ENCODE measurements at regions not wholly inside any gene's neighbourhood (a gene's known extent, or its start where the extent isn't known, plus 50 kb on each side); places are given as distances from the start of the nearest gene placed in this dataset.

DNA sequence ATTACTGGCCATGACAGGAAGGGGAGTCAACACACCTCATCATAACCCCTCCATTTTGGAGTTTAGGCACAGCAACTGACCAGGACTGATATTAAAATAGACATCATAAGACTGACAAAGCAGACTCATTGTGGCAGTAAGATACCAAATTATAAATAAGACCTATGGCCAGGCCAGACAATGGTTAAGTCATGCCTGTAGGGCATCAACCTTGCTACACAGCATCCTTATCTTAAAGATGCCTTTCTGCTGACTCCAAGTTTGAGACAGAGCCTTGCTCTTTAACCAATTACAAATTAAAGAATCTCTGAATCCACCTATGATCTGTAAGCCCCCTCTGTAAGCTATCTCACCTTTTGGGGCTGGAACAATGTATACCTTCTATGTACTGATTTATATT is 65.5 kb downstream of the VCX2 start:
- Mint-ChIP-seq H3K27me3 (no peaks in the 10 kb centered on the region), H3K9me3 (peaks cover 18% of the 10 kb centered on the region), H3K4me3 (no peak overlapping the region), H3K4me1 (ENCODE audit: low read depth) (no peaks in the 10 kb centered on the region), H3K36me3 (ENCODE audit: low read depth) (no peaks in the 10 kb centered on the region), H3K27ac (no peak overlapping the region)
- no peak for DNase-seq

DNA sequence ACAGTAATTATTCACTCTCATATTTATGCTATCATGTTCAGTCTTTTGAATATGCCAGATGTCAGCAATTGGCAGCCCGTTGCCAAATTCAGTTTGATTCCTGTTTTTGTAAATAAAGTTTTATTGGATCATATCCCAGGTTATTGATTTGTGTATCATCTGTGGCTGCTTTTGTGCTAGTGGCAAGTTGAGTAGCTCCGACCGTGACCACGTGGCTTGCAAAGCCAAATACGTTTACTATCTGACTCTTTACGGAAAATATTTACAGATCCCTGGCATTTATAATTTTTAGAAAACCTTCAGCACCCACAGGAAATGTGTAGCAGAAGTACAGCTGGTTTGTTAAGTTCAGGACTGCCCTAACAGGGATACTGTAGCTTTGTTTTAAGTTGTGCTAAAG is 67.4 kb downstream of the VCX2 start:
- H3K27me3 Mint-ChIP-seq, result no peaks in the 10 kb centered on the region

GRCh38 chrX:8091510-8091909 is 79.6 kb downstream of the VCX2 start:
- H3K4me1 Mint-ChIP-seq (ENCODE audit: low read depth), result no peaks in the 10 kb centered on the region
- no peak overlapping the region for H3K4me3 Mint-ChIP-seq
- no peaks in the 10 kb centered on the region for H3K36me3 Mint-ChIP-seq (ENCODE audit: low read depth)
- DNase-seq, result no peak
- no peaks in the 10 kb centered on the region for H3K9me3 Mint-ChIP-seq
- H3K27ac Mint-ChIP-seq, result no peak overlapping the region
- no peaks in the 10 kb centered on the region for H3K27me3 Mint-ChIP-seq

More for the DNA sequence above, 67.4 kb downstream of the VCX2 start:
- peaks cover 1% of the 10 kb centered on the region for H3K4me1 Mint-ChIP-seq (ENCODE audit: low read depth)
- H3K9me3 Mint-ChIP-seq, result peaks cover 16% of the 10 kb centered on the region
- no peaks in the 10 kb centered on the region for H3K36me3 Mint-ChIP-seq (ENCODE audit: low read depth)
- no peak for DNase-seq
- no peak overlapping the region for H3K27ac Mint-ChIP-seq
- no peak overlapping the region for H3K4me3 Mint-ChIP-seq

DNA sequence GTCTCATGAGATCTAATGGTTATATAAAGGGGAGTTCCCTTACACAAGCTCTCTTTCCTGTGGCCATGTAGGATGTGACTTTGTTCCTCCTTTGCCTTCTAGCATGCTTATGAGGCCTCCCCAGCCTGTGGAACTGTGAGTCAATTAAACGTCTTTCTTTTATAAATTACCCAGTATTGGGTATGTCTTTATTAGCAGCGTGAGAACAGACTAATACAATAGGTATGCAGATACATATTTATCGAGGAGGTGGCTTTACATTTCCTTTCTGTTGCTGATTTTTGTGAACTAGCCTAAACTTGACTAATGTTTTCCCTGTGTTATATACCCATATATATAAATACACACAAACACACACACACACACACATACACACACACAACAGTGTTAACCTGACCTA is 80.2 kb downstream of the VCX2 start:
- H3K4me1 Mint-ChIP-seq (ENCODE audit: low read depth), result no peaks in the 10 kb centered on the region
- H3K9me3 Mint-ChIP-seq, result no peaks in the 10 kb centered on the region
- H3K27me3 Mint-ChIP-seq, result no peaks in the 10 kb centered on the region
- no peaks in the 10 kb centered on the region for H3K36me3 Mint-ChIP-seq (ENCODE audit: low read depth)
- no peak for DNase-seq
- no peak overlapping the region for H3K4me3 Mint-ChIP-seq
- H3K27ac Mint-ChIP-seq, result no peak overlapping the region

- DNase-seq, result no peak
- H3K36me3 Mint-ChIP-seq (ENCODE audit: low read depth), result no peaks in the 10 kb centered on the region
Measured at GRCh38 chrX:8090482-8090881, 80.6 kb downstream of the VCX2 start.

GRCh38 chrX:8089141-8089540 is 81.9 kb downstream of the VCX2 start:
- Mint-ChIP-seq H3K9me3 (no peaks in the 10 kb centered on the region), H3K27me3 (no peaks in the 10 kb centered on the region)

More at GRCh38 chrX:8090482-8090881, 80.6 kb downstream of the VCX2 start:
- Mint-ChIP-seq H3K27ac (no peak overlapping the region), H3K4me3 (no peak overlapping the region), H3K9me3 (no peaks in the 10 kb centered on the region), H3K27me3 (no peaks in the 10 kb centered on the region), H3K4me1 (ENCODE audit: low read depth) (no peaks in the 10 kb centered on the region)

DNA sequence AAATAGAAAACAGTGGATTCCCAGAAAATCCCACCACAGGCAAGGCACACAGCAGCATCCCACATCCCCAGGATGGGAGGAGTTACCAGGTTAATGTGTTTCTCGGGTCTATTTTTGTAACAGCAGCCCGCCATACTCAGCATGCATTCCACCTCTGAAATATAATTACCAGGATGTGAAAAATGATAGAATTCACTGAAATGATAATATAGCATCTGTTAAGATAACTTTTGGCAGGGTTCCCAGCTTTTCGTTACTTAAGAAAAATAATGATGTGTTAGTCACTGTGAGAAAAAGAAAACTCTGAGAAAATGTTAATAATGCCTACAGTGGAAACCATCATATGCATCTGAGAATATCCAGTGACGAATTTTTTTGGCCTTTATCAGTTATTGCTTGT is 87.1 kb downstream of the VCX2 start:
- H3K27me3 Mint-ChIP-seq, result peaks cover 3% of the 10 kb centered on the region
- DNase-seq, result no peak
- no peak overlapping the region for H3K27ac Mint-ChIP-seq
- no peak overlapping the region for H3K4me3 Mint-ChIP-seq
- H3K4me1 Mint-ChIP-seq (ENCODE audit: low read depth), result no peaks in the 10 kb centered on the region
- no peaks in the 10 kb centered on the region for H3K9me3 Mint-ChIP-seq
- no peaks in the 10 kb centered on the region for H3K36me3 Mint-ChIP-seq (ENCODE audit: low read depth)

More at GRCh38 chrX:8089141-8089540, 81.9 kb downstream of the VCX2 start:
- no peak overlapping the region for H3K4me3 Mint-ChIP-seq
- H3K27ac Mint-ChIP-seq, result no peak overlapping the region
- DNase-seq, result no peak
- H3K4me1 Mint-ChIP-seq (ENCODE audit: low read depth), result no peaks in the 10 kb centered on the region
- H3K36me3 Mint-ChIP-seq (ENCODE audit: low read depth), result no peaks in the 10 kb centered on the region

GRCh38 chrX:8083286-8083685 is 87.8 kb downstream of the VCX2 start:
- DNase-seq, result no peak
- no peak overlapping the region for H3K4me3 Mint-ChIP-seq
- no peak overlapping the region for H3K27ac Mint-ChIP-seq
- H3K36me3 Mint-ChIP-seq (ENCODE audit: low read depth), result no peaks in the 10 kb centered on the region
- no peaks in the 10 kb centered on the region for H3K9me3 Mint-ChIP-seq
- peaks cover 3% of the 10 kb centered on the region for H3K27me3 Mint-ChIP-seq
- H3K4me1 Mint-ChIP-seq (ENCODE audit: low read depth), result no peaks in the 10 kb centered on the region

DNA sequence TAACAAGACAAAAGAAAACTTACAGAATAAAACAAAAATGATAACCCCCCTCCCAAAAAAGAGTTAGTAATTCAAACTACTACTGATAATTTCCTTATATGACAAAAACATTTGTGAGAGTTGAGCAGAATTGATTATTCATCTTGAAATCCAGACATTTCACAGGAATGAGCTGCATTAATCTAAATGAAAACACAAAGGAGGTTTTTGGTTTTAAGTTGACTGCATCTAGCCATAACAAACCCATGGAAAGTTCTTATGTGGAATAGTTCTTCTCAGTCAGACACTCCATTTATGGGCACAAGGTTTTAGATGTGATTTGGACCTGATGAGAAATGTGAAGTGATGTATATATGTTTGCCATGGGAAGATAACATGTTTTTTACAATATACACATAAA is 95.4 kb downstream of the VCX2 start:
- Mint-ChIP-seq H3K4me1 (ENCODE audit: low read depth) (no peaks in the 10 kb centered on the region), H3K4me3 (no peak overlapping the region), H3K9me3 (no peaks in the 10 kb centered on the region), H3K27ac (no peak overlapping the region), H3K27me3 (peaks cover 3% of the 10 kb centered on the region), H3K36me3 (ENCODE audit: low read depth) (no peaks in the 10 kb centered on the region)
- no peak for DNase-seq

- no peaks in the 10 kb centered on the region for H3K27me3 Mint-ChIP-seq
- H3K9me3 Mint-ChIP-seq, result no peaks in the 10 kb centered on the region
- no peaks in the 10 kb centered on the region for H3K4me1 Mint-ChIP-seq (ENCODE audit: low read depth)
- no peak overlapping the region for H3K4me3 Mint-ChIP-seq
- H3K27ac Mint-ChIP-seq, result no peak overlapping the region
- no peak for DNase-seq
- H3K36me3 Mint-ChIP-seq (ENCODE audit: low read depth), result no peaks in the 10 kb centered on the region
Measured at GRCh38 chrX:8067754-8068462, 103.2 kb downstream of the VCX2 start.

- no peaks in the 10 kb centered on the region for H3K4me1 Mint-ChIP-seq (ENCODE audit: low read depth)
- no peaks in the 10 kb centered on the region for H3K9me3 Mint-ChIP-seq
- H3K36me3 Mint-ChIP-seq (ENCODE audit: low read depth), result no peaks in the 10 kb centered on the region
- H3K27me3 Mint-ChIP-seq, result peaks cover 3% of the 10 kb centered on the region
- no peak for DNase-seq
- no peak overlapping the region for H3K4me3 Mint-ChIP-seq
- no peak overlapping the region for H3K27ac Mint-ChIP-seq
Measured at GRCh38 chrX:8052909-8053308, 118.2 kb downstream of the VCX2 start.

DNA sequence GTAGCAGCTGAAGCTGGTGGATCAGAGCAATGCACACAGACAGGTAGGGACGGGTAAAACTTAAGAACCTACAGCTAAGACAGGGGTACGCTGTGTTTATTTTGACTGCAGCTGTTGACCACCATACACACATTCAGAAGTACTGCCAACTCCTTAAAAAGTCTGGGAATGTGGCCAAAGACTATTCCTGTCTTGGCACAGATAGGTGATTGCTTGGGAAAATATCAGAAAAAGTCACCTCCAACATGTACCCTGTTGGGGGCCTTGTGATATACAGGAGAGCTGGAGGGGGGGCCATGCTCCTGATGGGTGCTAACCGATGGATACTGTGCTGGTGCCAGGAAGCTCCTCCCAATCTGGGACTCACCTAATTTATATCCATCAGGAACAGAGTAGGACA is 121.2 kb downstream of the VCX2 start:
- H3K4me3 Mint-ChIP-seq, result no peak overlapping the region
- no peaks in the 10 kb centered on the region for H3K36me3 Mint-ChIP-seq (ENCODE audit: low read depth)
- DNase-seq, result no peak
- H3K27ac Mint-ChIP-seq, result no peak overlapping the region
- peaks cover 6% of the 10 kb centered on the region for H3K27me3 Mint-ChIP-seq
- H3K9me3 Mint-ChIP-seq, result no peaks in the 10 kb centered on the region
- H3K4me1 Mint-ChIP-seq (ENCODE audit: low read depth), result no peaks in the 10 kb centered on the region

- no peak overlapping the region for H3K27ac Mint-ChIP-seq
- no peaks in the 10 kb centered on the region for H3K36me3 Mint-ChIP-seq (ENCODE audit: low read depth)
- no peak overlapping the region for H3K4me3 Mint-ChIP-seq
- no peak for DNase-seq
- H3K9me3 Mint-ChIP-seq, result peaks cover 3% of the 10 kb centered on the region
- no peaks in the 10 kb centered on the region for H3K4me1 Mint-ChIP-seq (ENCODE audit: low read depth)
- peaks cover 11% of the 10 kb centered on the region for H3K27me3 Mint-ChIP-seq
Measured at GRCh38 chrX:8048466-8048865, 121.3 kb upstream of the PNPLA4 start.

- H3K4me3 Mint-ChIP-seq, result no peak overlapping the region
- H3K27me3 Mint-ChIP-seq, result peaks cover 8% of the 10 kb centered on the region
- no peaks in the 10 kb centered on the region for H3K36me3 Mint-ChIP-seq (ENCODE audit: low read depth)
- no peak overlapping the region for H3K27ac Mint-ChIP-seq
- H3K9me3 Mint-ChIP-seq, result peaks cover 3% of the 10 kb centered on the region
- no peaks in the 10 kb centered on the region for H3K4me1 Mint-ChIP-seq (ENCODE audit: low read depth)
- no peak for DNase-seq
Measured at GRCh38 chrX:8044947-8045346, 117.7 kb upstream of the PNPLA4 start.

- Mint-ChIP-seq H3K9me3 (peaks cover 3% of the 10 kb centered on the region), H3K36me3 (ENCODE audit: low read depth) (no peaks in the 10 kb centered on the region), H3K27me3 (peaks cover 8% of the 10 kb centered on the region), H3K4me1 (ENCODE audit: low read depth) (peaks cover 1% of the 10 kb centered on the region), H3K27ac (no peak overlapping the region), H3K4me3 (no peak overlapping the region)
- no peak for DNase-seq
Measured at GRCh38 chrX:8043546-8043945, 116.3 kb upstream of the PNPLA4 start.

GRCh38 chrX:8043121-8043520 is 115.9 kb upstream of the PNPLA4 start:
- Mint-ChIP-seq H3K4me1 (ENCODE audit: low read depth) (peaks cover 5% of the 10 kb centered on the region), H3K27ac (no peak overlapping the region), H3K9me3 (peaks cover 3% of the 10 kb centered on the region), H3K36me3 (ENCODE audit: low read depth) (no peaks in the 10 kb centered on the region), H3K4me3 (no peak overlapping the region), H3K27me3 (peaks cover 8% of the 10 kb centered on the region)
- DNase-seq, result no peak
